Adrenal gland (tissue), 9 donors: ENCODE measurements at regions not wholly inside any gene's neighbourhood (a gene's known extent, or its start where the extent isn't known, plus 50 kb on each side); places are given as distances from the start of the nearest gene placed in this dataset.
"Not testable (repeated sequence)": the region's sequence is repeated elsewhere in the genome, so short reads cannot be mapped to it uniquely, and the experiment has no call there.

Experiments used
- DNase-seq, 7 donors: peaks; one replicate each; pipeline ENCODE4 v3.0.0-alpha.2; 2019 to 2020
- H3K27ac ChIP-seq, 5 donors: fragments of 200-600 bp; sonication (generic) in 4 of 5; 1 replicate in 3 of 5; 2 replicates in 2 of 5; pipeline versions ENCODE4 v1.5.1 to v1.8.0; 2016 to 2020; ENCODE audit warnings: mild to moderate bottlenecking in 1 of 5
- H3K27me3 ChIP-seq: fragments of 200-600 bp; 2 replicates; pipeline ENCODE4 v1.8.0; 2021
- H3K36me3 ChIP-seq, 2 donors: fragments of 200-600 bp; replicated peaks in 1 of 2; 1 replicate in 1 of 2; 2 replicates in 1 of 2; pipeline versions ENCODE4 v1.5.1 to v1.8.0; 2018 to 2022
- H3K4me1 ChIP-seq, 2 donors: fragments of 200-600 bp; replicated peaks in 1 of 2; 1 replicate in 1 of 2; 2 replicates in 1 of 2; pipeline versions ENCODE4 v1.5.1 to v1.8.0; 2018 to 2021
- H3K4me3 ChIP-seq, 4 donors: fragments of 200-600 bp; sonication (generic) in 3 of 4; one replicate each; pipeline ENCODE4 v1.5.1; 2016 to 2018
- H3K9me3 ChIP-seq, 3 donors: fragments of 200-600 bp; sonication (generic) in 1 of 3; replicated peaks in 1 of 3; 1 replicate in 2 of 3; 2 replicates in 1 of 3; pipeline versions ENCODE4 v1.5.1 to v1.8.0; 2016 to 2021
- CTCF ChIP-seq, 6 experiments: fragments of 450-650 bp in 4 of 6; fragments of 200-600 bp in 2 of 6; sonication (generic) in 1 of 6; IDR thresholded peaks; 1 replicate in 5 of 6; 2 replicates in 1 of 6; pipeline versions ENCODE4 v1.5.1 to v1.8.0; 2016 to 2021; ENCODE audit warnings: antibody characterized with exemption in 6 of 6, mild to moderate bottlenecking in 2 of 6, moderate library complexity in 1 of 6
- POLR2A ChIP-seq, 2 donors: fragments of 450-650 bp; IDR thresholded peaks; one replicate each; pipeline ENCODE4 v1.6.1; 2017; ENCODE audit warnings: antibody characterized with exemption in 2 of 2, mild to moderate bottlenecking in 2 of 2, moderate library complexity in 1 of 2
- WGBS, 4 donors: extraction: QIAGEN DNeasy Blood & Tissue Kit in 2 of 4; methylation state at CpG; one replicate each; pipeline versions ENCODE4 v1.1.5 to v1.1.7; 2013 to 2017; 5-methylcytosine and 5-hydroxymethylcytosine counted together
- intact Hi-C, 2 donors: fragments of 100-400 bp; cut with DNase I; formaldehyde crosslinking; loops; one replicate each; pipeline versions ENCODE4 v1.14.1 to v1.15.0; 2022 to 2023
- donor health status: healthy with polysubstance abuse.
- donor health status: Bipolar disorder and iron deficiency.
- donor health status: DM: yes; HTN: yes; CAD: no.
- donor health status: DM: no; HTN: no; CAD: no.
- donor health status: DM: no; HTN: no; CAD: no.

- Histone ChIP-seq H3K4me1 (no peaks in the 10 kb centered on the region), H3K9me3 (no peaks in the 10 kb centered on the region), H3K4me3 (peak overlapping the region in 1 of 4 donors; percentile 7), H3K27me3 (no peaks in the 10 kb centered on the region), H3K36me3 (no peaks in the 10 kb centered on the region), H3K27ac (no peak overlapping the region)
- 66 to 76% (median 71%) methylated on average over 4 of the region's 4 CpGs for WGBS, 4 donors
- DNase-seq: no peak
- TF ChIP-seq CTCF (IDR thresholded peaks at IDR 0.05): no peak
- TF ChIP-seq POLR2A (IDR thresholded peaks at IDR 0.05): no peak
- intact Hi-C loops: no loop called here
Observed at GRCh38 chr12:39682689-39683477, 63.3 kb upstream of the ABCD2 start.

- Histone ChIP-seq H3K9me3 (no peaks in the 10 kb centered on the region), H3K36me3 (no peaks in the 10 kb centered on the region), H3K4me3 (no peak overlapping the region), H3K27ac (no peak overlapping the region), H3K27me3 (no peaks in the 10 kb centered on the region), H3K4me1 (no peaks in the 10 kb centered on the region)
- no peak for TF ChIP-seq POLR2A (IDR thresholded peaks at IDR 0.05)
- TF ChIP-seq CTCF (IDR thresholded peaks at IDR 0.05): no peak
- intact Hi-C loops: no loop called here
- 88 to 100% (median 95%) methylated on average over 1 of the region's 1 CpG for WGBS, 4 donors
- no peak for DNase-seq
Observed at GRCh38 chr12:39675263-39675662, 55.7 kb upstream of the ABCD2 start.

- H3K4me3 ChIP-seq: no peak overlapping the region
- no peaks in the 10 kb centered on the region for H3K9me3 ChIP-seq
- no peak for DNase-seq
- 61 to 78% (median 74%) methylated on average over 1 of the region's 1 CpG for WGBS, 4 donors
- no peaks in the 10 kb centered on the region for H3K27me3 ChIP-seq
- no peaks in the 10 kb centered on the region for H3K36me3 ChIP-seq
- H3K27ac ChIP-seq: no peak overlapping the region
- H3K4me1 ChIP-seq: no peaks in the 10 kb centered on the region
- intact Hi-C loops: no loop called here
- TF ChIP-seq CTCF (IDR thresholded peaks at IDR 0.05) (no peak), POLR2A (IDR thresholded peaks at IDR 0.05) (no peak)
Observed at GRCh38 chr12:39672976-39673375, 53.4 kb upstream of the ABCD2 start.

GRCh38 chr12:39671898-39672875, 52.6 kb upstream of the ABCD2 start:
- Histone ChIP-seq H3K27me3 (no peaks in the 10 kb centered on the region), H3K4me3 (no peak overlapping the region), H3K27ac (no peak overlapping the region), H3K9me3 (no peaks in the 10 kb centered on the region), H3K36me3 (no peaks in the 10 kb centered on the region), H3K4me1 (no peaks in the 10 kb centered on the region)
- WGBS, 4 donors: 85 to 98% (median 90%) methylated on average over 3 to 5 of the region's 5 CpGs
- intact Hi-C loops: no loop called here
- no peak for TF ChIP-seq POLR2A (IDR thresholded peaks at IDR 0.05)
- no peak for TF ChIP-seq CTCF (IDR thresholded peaks at IDR 0.05)
- DNase-seq: no peak

- H3K27me3 ChIP-seq, H3K27ac ChIP-seq, H3K4me3 ChIP-seq, H3K36me3 ChIP-seq, intact Hi-C loops, DNase-seq, H3K9me3 ChIP-seq, H3K4me1 ChIP-seq: not testable (repeated sequence)
- WGBS, 4 donors: 74 to 89% (median 79%) methylated on average over 3 to 7 of the region's 7 CpGs
Observed at GRCh38 chr12:39669539-39669938, 49.9 kb upstream of the ABCD2 start.
